ENCODE measurements at regions not wholly inside any gene's neighbourhood (a gene's known extent, or its start where the extent isn't known, plus 50 kb on each side); places are given as distances from the start of the nearest gene placed in this dataset.

GRCh38 chr12:9378430-9378835 lies 170.2 kb upstream of the PZP start:
- Mint-ChIP-seq H3K27me3 (ENCODE audit: unreplicated experiment) (peaks cover 2% of the 10 kb centered on the region), H3K9me3 (ENCODE audit: unreplicated experiment) (peaks cover 2% of the 10 kb centered on the region), H3K36me3 (ENCODE audit: unreplicated experiment) (no peaks in the 10 kb centered on the region), H3K27ac (ENCODE audit: unreplicated experiment) (no peak overlapping the region), H3K4me1 (ENCODE audit: low read depth, unreplicated experiment) (no peaks in the 10 kb centered on the region), H3K4me3 (ENCODE audit: unreplicated experiment) (no peak overlapping the region)
- no peak for TF ChIP-seq CTCF (IDR thresholded peaks at IDR 0.05; ENCODE audit: partially characterized antibody, unreplicated experiment)
- no peak for DNase-seq

GRCh38 chr12:9372202-9372601 lies 164.0 kb upstream of the PZP start:
- no peaks in the 10 kb centered on the region for H3K36me3 Mint-ChIP-seq (ENCODE audit: unreplicated experiment)
- no peaks in the 10 kb centered on the region for H3K27me3 Mint-ChIP-seq (ENCODE audit: unreplicated experiment)
- H3K9me3 Mint-ChIP-seq (ENCODE audit: unreplicated experiment) = no peaks in the 10 kb centered on the region
- no peak overlapping the region for H3K27ac Mint-ChIP-seq (ENCODE audit: unreplicated experiment)
- no peak overlapping the region for H3K4me3 Mint-ChIP-seq (ENCODE audit: unreplicated experiment)
- DNase-seq = no peak
- no peaks in the 10 kb centered on the region for H3K4me1 Mint-ChIP-seq (ENCODE audit: low read depth, unreplicated experiment)
- TF ChIP-seq CTCF (IDR thresholded peaks at IDR 0.05; ENCODE audit: partially characterized antibody, unreplicated experiment) = no peak

GRCh38 chr12:9367828-9368227 lies 159.6 kb upstream of the PZP start:
- Mint-ChIP-seq H3K4me1 (ENCODE audit: low read depth, unreplicated experiment) (peaks cover 5% of the 10 kb centered on the region), H3K4me3 (ENCODE audit: unreplicated experiment) (no peak overlapping the region), H3K27ac (ENCODE audit: unreplicated experiment) (no peak overlapping the region), H3K9me3 (ENCODE audit: unreplicated experiment) (peaks cover 2% of the 10 kb centered on the region), H3K36me3 (ENCODE audit: unreplicated experiment) (no peaks in the 10 kb centered on the region), H3K27me3 (ENCODE audit: unreplicated experiment) (no peaks in the 10 kb centered on the region)
- no peak for DNase-seq
- TF ChIP-seq CTCF (IDR thresholded peaks at IDR 0.05; ENCODE audit: partially characterized antibody, unreplicated experiment) = no peak

GRCh38 chr12:9367201-9367600 lies 159.0 kb upstream of the PZP start:
- peaks cover 2% of the 10 kb centered on the region for H3K9me3 Mint-ChIP-seq (ENCODE audit: unreplicated experiment)
- no peak for DNase-seq
- no peaks in the 10 kb centered on the region for H3K27me3 Mint-ChIP-seq (ENCODE audit: unreplicated experiment)
- no peak overlapping the region for H3K27ac Mint-ChIP-seq (ENCODE audit: unreplicated experiment)
- H3K4me1 Mint-ChIP-seq (ENCODE audit: low read depth, unreplicated experiment) = peaks cover 5% of the 10 kb centered on the region
- H3K4me3 Mint-ChIP-seq (ENCODE audit: unreplicated experiment) = no peak overlapping the region
- TF ChIP-seq CTCF (IDR thresholded peaks at IDR 0.05; ENCODE audit: partially characterized antibody, unreplicated experiment) = no peak
- H3K36me3 Mint-ChIP-seq (ENCODE audit: unreplicated experiment) = no peaks in the 10 kb centered on the region

GRCh38 chr12:9365296-9365695 lies 157.1 kb upstream of the PZP start:
- Mint-ChIP-seq H3K4me3 (ENCODE audit: unreplicated experiment) (no peak overlapping the region), H3K27ac (ENCODE audit: unreplicated experiment) (no peak overlapping the region)

More at GRCh38 chr12:9365296-9365695, 157.1 kb upstream of the PZP start:
- Mint-ChIP-seq H3K9me3 (ENCODE audit: unreplicated experiment) (peaks cover 2% of the 10 kb centered on the region), H3K36me3 (ENCODE audit: unreplicated experiment) (no peaks in the 10 kb centered on the region), H3K4me1 (ENCODE audit: low read depth, unreplicated experiment) (peaks cover 13% of the 10 kb centered on the region), H3K27me3 (ENCODE audit: unreplicated experiment) (no peaks in the 10 kb centered on the region)
- TF ChIP-seq CTCF (IDR thresholded peaks at IDR 0.05; ENCODE audit: partially characterized antibody, unreplicated experiment) = no peak
- DNase-seq = no peak

Data from glutamatergic neuron (in vitro differentiated cells).